Thyroid gland (tissue), 4 donors: ENCODE measurements at regions not wholly inside any gene's neighbourhood (a gene's known extent, or its start where the extent isn't known, plus 50 kb on each side); places are given as distances from the start of the nearest gene placed in this dataset.

Source experiments
- DNase-seq, 2 donors: peaks; one replicate each; pipeline ENCODE4 v3.0.0-alpha.2; 2019
- H3K27ac ChIP-seq, 3 donors: fragments of 200-600 bp; sonication (generic); 1 replicate in 2 of 3; 2 replicates in 1 of 3; pipeline ENCODE4 v1.5.1; 2016 to 2019; ENCODE audit warnings: mild to moderate bottlenecking in 1 of 3, moderate library complexity in 1 of 3
- H3K27me3 ChIP-seq: fragments of 200-600 bp; sonication (generic); one replicate; pipeline ENCODE4 v1.5.1; 2019
- H3K36me3 ChIP-seq, 2 donors: fragments of 200-600 bp; sonication (generic); one replicate each; pipeline ENCODE4 v1.5.1; 2016 to 2019
- H3K4me1 ChIP-seq, 2 donors: fragments of 200-600 bp; sonication (generic); one replicate each; pipeline ENCODE4 v1.5.1; 2017 to 2019
- H3K4me3 ChIP-seq, 3 donors: fragments of 200-600 bp; sonication (generic); replicated peaks in 1 of 3; 1 replicate in 2 of 3; 2 replicates in 1 of 3; pipeline ENCODE4 v1.5.1; 2016; ENCODE audit warnings: mild to moderate bottlenecking in 1 of 3
- H3K9me3 ChIP-seq: fragments of 200-600 bp; sonication (generic); one replicate; pipeline ENCODE4 v1.5.1; 2017
- CTCF ChIP-seq, 6 experiments: fragments of 200-600 bp in 3 of 6; fragments of 450-650 bp in 3 of 6; sonication (generic) in 3 of 6; IDR thresholded peaks; one replicate each; pipeline ENCODE4 v1.5.1; 2016 to 2019; ENCODE audit warnings: antibody characterized with exemption in 6 of 6, mild to moderate bottlenecking in 2 of 6, inconsistent platforms in 1 of 6, moderate library complexity in 1 of 6
- POLR2A ChIP-seq, 2 donors: fragments of 450-650 bp; IDR thresholded peaks; one replicate each; pipeline ENCODE4 v1.6.1; 2017; ENCODE audit warnings: antibody characterized with exemption in 2 of 2, mild to moderate bottlenecking in 2 of 2, moderate library complexity in 1 of 2
- WGBS, 2 donors: methylation state at CpG; one replicate each; pipeline ENCODE4 v1.1.5; 2017; 5-methylcytosine and 5-hydroxymethylcytosine counted together
- intact Hi-C: fragments of 100-400 bp; cut with DNase I; formaldehyde crosslinking; loops from one replicate; pipeline ENCODE4 v1.15.1; 2023

- Histone ChIP-seq H3K27ac (no peak overlapping the region), H3K9me3 (no peaks in the 10 kb centered on the region), H3K36me3 (no peaks in the 10 kb centered on the region), H3K4me1 (no peaks in the 10 kb centered on the region), H3K27me3 (no peaks in the 10 kb centered on the region), H3K4me3 (no peak overlapping the region)
- DNase-seq = no peak
- TF ChIP-seq CTCF (IDR thresholded peaks at IDR 0.05) (no peak), POLR2A (IDR thresholded peaks at IDR 0.05) (no peak)
- intact Hi-C loops = no loop called here
Observed at GRCh38 chr5:148928141-148928540, 101.7 kb downstream of the ADRB2 start.

GRCh38 chr5:148931453-148932057, 105.1 kb downstream of the ADRB2 start:
- no peak for DNase-seq
- H3K4me3 ChIP-seq = no peak overlapping the region
- intact Hi-C loops = no loop called here
- H3K4me1 ChIP-seq = no peaks in the 10 kb centered on the region
- TF ChIP-seq CTCF (IDR thresholded peaks at IDR 0.05) (no peak), POLR2A (IDR thresholded peaks at IDR 0.05) (no peak)
- H3K27ac ChIP-seq = no peak overlapping the region
- H3K27me3 ChIP-seq = no peaks in the 10 kb centered on the region
- H3K9me3 ChIP-seq = no peaks in the 10 kb centered on the region
- no peaks in the 10 kb centered on the region for H3K36me3 ChIP-seq

GRCh38 chr5:148932355-148932935, 106.0 kb downstream of the ADRB2 start:
- no peak overlapping the region for H3K27ac ChIP-seq
- H3K4me1 ChIP-seq = no peaks in the 10 kb centered on the region
- intact Hi-C loops = no loop called here
- 74 to 78% methylated on average over 4 of the region's 4 CpGs for WGBS, 2 donors
- TF ChIP-seq POLR2A (IDR thresholded peaks at IDR 0.05) (no peak), CTCF (IDR thresholded peaks at IDR 0.05) (no peak)
- DNase-seq = no peak
- no peak overlapping the region for H3K4me3 ChIP-seq
- no peaks in the 10 kb centered on the region for H3K36me3 ChIP-seq
- no peaks in the 10 kb centered on the region for H3K9me3 ChIP-seq
- no peaks in the 10 kb centered on the region for H3K27me3 ChIP-seq

- H3K27ac ChIP-seq = no peak overlapping the region
- TF ChIP-seq POLR2A (IDR thresholded peaks at IDR 0.05) (no peak), CTCF (IDR thresholded peaks at IDR 0.05) (no peak)
- no peaks in the 10 kb centered on the region for H3K9me3 ChIP-seq
- H3K4me3 ChIP-seq = no peak overlapping the region
- H3K36me3 ChIP-seq = no peaks in the 10 kb centered on the region
- intact Hi-C loops = no loop called here
- H3K27me3 ChIP-seq = no peaks in the 10 kb centered on the region
- no peak for DNase-seq
- no peaks in the 10 kb centered on the region for H3K4me1 ChIP-seq
- 79 to 80% methylated on average over 1 of the region's 1 CpG for WGBS, 2 donors
Observed at GRCh38 chr5:148933903-148934432, 107.6 kb downstream of the ADRB2 start.

- WGBS, 2 donors = 89 to 91% methylated on average over 2 of the region's 2 CpGs
- Histone ChIP-seq H3K36me3 (no peaks in the 10 kb centered on the region), H3K4me3 (no peak overlapping the region), H3K4me1 (no peaks in the 10 kb centered on the region), H3K27me3 (no peaks in the 10 kb centered on the region), H3K9me3 (no peaks in the 10 kb centered on the region), H3K27ac (no peak overlapping the region)
- no peak for DNase-seq
- TF ChIP-seq POLR2A (IDR thresholded peaks at IDR 0.05) (no peak), CTCF (IDR thresholded peaks at IDR 0.05) (no peak)
- intact Hi-C loops = no loop called here
Observed at GRCh38 chr5:148934895-148935400, 108.5 kb downstream of the ADRB2 start.
